ENCODE measurements at regions not wholly inside any gene's neighbourhood (a gene's known extent, or its start where the extent isn't known, plus 50 kb on each side); places are given as distances from the start of the nearest gene placed in this dataset.

DNA sequence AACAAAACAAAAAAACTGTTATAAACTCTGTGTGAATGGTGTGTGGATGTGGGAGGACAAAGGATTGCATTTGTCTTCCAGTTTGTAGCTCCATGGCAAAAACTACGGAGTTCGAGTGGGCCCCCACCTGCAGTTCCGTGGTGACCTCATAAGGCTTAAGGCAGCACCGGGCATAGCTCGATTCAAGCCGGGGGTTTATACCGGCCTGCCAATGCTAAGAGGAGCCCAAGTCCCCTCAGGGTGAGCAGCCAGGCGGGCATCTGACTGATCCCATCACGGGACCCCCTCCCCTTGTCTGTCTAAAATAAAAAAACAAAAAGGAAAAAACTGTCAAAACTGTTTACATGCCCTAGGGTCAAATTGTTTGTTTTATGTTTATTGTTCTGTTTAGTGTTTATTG is 463.2 kb upstream of the HTR1E start:
- no peak overlapping the region for H3K27ac ChIP-seq (replicated peaks)
- no peak overlapping the region for H3K4me3 ChIP-seq (replicated peaks; ENCODE audit: insufficient read depth, low read length)
- DNase-seq (ENCODE audit: low read depth in 1 of 2, low spot score in 1 of 2): no peak
- TF ChIP-seq SPI1 (IDR thresholded peaks at IDR 0.05; ENCODE audit: borderline replicate concordance, low read depth) (no peak), GABPA (IDR thresholded peaks at IDR 0.05; ENCODE audit: low read depth) (no peak), POLR2AphosphoS5 (IDR thresholded peaks at IDR 0.05; ENCODE audit: low read depth) (no peak)
- TF ChIP-seq, protein P1, sequence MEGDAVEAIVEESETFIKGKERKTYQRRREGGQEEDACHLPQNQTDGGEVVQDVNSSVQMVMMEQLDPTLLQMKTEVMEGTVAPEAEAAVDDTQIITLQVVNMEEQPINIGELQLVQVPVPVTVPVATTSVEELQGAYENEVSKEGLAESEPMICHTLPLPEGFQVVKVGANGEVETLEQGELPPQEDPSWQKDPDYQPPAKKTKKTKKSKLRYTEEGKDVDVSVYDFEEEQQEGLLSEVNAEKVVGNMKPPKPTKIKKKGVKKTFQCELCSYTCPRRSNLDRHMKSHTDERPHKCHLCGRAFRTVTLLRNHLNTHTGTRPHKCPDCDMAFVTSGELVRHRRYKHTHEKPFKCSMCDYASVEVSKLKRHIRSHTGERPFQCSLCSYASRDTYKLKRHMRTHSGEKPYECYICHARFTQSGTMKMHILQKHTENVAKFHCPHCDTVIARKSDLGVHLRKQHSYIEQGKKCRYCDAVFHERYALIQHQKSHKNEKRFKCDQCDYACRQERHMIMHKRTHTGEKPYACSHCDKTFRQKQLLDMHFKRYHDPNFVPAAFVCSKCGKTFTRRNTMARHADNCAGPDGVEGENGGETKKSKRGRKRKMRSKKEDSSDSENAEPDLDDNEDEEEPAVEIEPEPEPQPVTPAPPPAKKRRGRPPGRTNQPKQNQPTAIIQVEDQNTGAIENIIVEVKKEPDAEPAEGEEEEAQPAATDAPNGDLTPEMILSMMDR (IDR thresholded peaks at IDR 0.05; ENCODE audit: insufficient read depth, low read length): no peak
- TF ChIP-seq, protein P2, sequence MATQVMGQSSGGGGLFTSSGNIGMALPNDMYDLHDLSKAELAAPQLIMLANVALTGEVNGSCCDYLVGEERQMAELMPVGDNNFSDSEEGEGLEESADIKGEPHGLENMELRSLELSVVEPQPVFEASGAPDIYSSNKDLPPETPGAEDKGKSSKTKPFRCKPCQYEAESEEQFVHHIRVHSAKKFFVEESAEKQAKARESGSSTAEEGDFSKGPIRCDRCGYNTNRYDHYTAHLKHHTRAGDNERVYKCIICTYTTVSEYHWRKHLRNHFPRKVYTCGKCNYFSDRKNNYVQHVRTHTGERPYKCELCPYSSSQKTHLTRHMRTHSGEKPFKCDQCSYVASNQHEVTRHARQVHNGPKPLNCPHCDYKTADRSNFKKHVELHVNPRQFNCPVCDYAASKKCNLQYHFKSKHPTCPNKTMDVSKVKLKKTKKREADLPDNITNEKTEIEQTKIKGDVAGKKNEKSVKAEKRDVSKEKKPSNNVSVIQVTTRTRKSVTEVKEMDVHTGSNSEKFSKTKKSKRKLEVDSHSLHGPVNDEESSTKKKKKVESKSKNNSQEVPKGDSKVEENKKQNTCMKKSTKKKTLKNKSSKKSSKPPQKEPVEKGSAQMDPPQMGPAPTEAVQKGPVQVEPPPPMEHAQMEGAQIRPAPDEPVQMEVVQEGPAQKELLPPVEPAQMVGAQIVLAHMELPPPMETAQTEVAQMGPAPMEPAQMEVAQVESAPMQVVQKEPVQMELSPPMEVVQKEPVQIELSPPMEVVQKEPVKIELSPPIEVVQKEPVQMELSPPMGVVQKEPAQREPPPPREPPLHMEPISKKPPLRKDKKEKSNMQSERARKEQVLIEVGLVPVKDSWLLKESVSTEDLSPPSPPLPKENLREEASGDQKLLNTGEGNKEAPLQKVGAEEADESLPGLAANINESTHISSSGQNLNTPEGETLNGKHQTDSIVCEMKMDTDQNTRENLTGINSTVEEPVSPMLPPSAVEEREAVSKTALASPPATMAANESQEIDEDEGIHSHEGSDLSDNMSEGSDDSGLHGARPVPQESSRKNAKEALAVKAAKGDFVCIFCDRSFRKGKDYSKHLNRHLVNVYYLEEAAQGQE (IDR thresholded peaks at IDR 0.05; ENCODE audit: insufficient replicate concordance, low read depth): no peak
- H3K27me3 ChIP-seq (ENCODE audit: insufficient read depth, poor library complexity, severe bottlenecking): no peaks in the 10 kb centered on the region

DNA sequence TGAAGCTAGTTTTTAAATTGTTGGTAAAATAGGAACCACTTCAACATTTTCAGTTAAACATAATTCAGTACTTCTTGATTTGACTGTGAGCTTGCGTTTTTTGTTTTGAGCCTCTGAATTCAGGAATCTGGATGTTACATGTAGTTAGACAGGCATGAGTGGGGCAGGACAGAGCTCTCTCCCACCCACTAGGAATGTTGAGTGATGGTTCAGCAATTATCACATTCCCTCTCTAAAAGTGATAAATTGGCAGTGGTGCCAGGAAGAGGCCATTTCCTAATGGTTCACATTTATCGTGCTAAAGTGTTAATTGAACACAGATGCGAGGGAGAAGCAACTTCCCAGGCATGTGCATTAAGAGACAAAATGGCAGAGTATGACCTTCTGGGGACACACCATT is 465.5 kb upstream of the HTR1E start:
- Histone ChIP-seq H3K27me3 (ENCODE audit: insufficient read depth, poor library complexity, severe bottlenecking) (no peaks in the 10 kb centered on the region), H3K4me3 (replicated peaks; ENCODE audit: insufficient read depth, low read length) (no peak overlapping the region), H3K27ac (replicated peaks) (no peak overlapping the region)
- DNase-seq (ENCODE audit: low read depth in 1 of 2, low spot score in 1 of 2): no peak
- TF ChIP-seq, protein P2 (IDR thresholded peaks at IDR 0.05; ENCODE audit: insufficient replicate concordance, low read depth): no peak
- TF ChIP-seq POLR2AphosphoS5 (IDR thresholded peaks at IDR 0.05; ENCODE audit: low read depth) (no peak), GABPA (IDR thresholded peaks at IDR 0.05; ENCODE audit: low read depth) (no peak), SPI1 (IDR thresholded peaks at IDR 0.05; ENCODE audit: borderline replicate concordance, low read depth) (no peak)
- TF ChIP-seq, protein P1 (IDR thresholded peaks at IDR 0.05; ENCODE audit: insufficient read depth, low read length): no peak

DNA sequence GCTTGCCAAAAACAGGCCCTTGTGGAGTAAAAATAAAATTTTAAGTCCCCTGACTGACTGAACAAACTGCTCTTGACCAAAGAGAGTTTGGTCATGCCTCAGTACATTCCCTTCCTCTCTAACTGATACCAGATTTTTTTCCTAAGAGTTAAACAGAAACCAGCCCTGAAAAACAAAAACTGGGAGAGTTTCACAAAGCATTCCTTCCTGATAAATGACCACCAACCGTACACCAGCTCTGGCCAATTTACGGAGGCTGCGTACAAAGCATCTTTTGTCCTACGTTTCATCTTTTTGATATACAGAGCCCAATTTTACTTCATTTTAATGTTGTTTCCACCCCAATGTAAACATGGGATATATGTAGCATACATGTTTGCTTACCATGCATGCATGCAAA is 477.4 kb upstream of the HTR1E start:
- no peak for DNase-seq (ENCODE audit: low read depth in 1 of 2, low spot score in 1 of 2)
- Histone ChIP-seq H3K27ac (replicated peaks) (no peak overlapping the region), H3K4me3 (replicated peaks; ENCODE audit: insufficient read depth, low read length) (no peak overlapping the region), H3K27me3 (ENCODE audit: insufficient read depth, poor library complexity, severe bottlenecking) (no peaks in the 10 kb centered on the region)
- TF ChIP-seq, protein P1 (IDR thresholded peaks at IDR 0.05; ENCODE audit: insufficient read depth, low read length): no peak
- TF ChIP-seq POLR2AphosphoS5 (IDR thresholded peaks at IDR 0.05; ENCODE audit: low read depth) (no peak), GABPA (IDR thresholded peaks at IDR 0.05; ENCODE audit: low read depth) (no peak), SPI1 (IDR thresholded peaks at IDR 0.05; ENCODE audit: borderline replicate concordance, low read depth) (no peak)
- TF ChIP-seq, protein P2 (IDR thresholded peaks at IDR 0.05; ENCODE audit: insufficient replicate concordance, low read depth): no peak
